ENCODE measurements at regions not wholly inside any gene's neighbourhood (a gene's known extent, or its start where the extent isn't known, plus 50 kb on each side); places are given as distances from the start of the nearest gene placed in this dataset.

DNA sequence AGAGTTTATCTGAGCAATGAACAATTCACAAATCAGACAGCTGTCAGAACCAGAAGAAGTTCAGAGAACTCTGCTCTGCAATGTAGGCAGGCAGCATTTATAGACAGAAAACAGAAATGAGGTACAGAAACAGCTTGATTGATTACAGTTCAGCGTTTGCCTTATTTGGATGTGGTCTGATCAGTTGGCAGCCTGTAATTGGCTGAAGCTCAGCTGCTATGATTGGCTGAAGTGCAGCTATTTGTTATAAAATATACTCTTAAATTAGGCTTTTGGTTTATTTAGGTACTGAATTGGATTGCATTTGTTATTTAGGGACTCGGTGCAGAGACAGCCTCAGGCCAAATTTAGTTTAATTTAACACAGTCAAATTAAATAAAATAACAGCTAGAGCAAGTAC is 85.8 kb upstream of the JAZF1 start:
- CTCF ChIA-PET = interaction anchor here (1.1 kb wide), 1 partner anchor 9 kb away, joined by 3 read pairs; no protein-coding TSS in a partner anchor
- Histone ChIP-seq H3K4me1 (ENCODE audit: control insufficient read depth, insufficient read depth, low read length) (no peaks in the 10 kb centered on the region), H3K27ac (ENCODE audit: extremely low read depth, low read depth, low read length) (no peak overlapping the region), H3K4me3 (ENCODE audit: low read depth, low read length) (no peak overlapping the region), H3K9me3 (ENCODE audit: control insufficient read depth, insufficient read depth, low read depth, low read length) (no peaks in the 10 kb centered on the region), H3K36me3 (ENCODE audit: control insufficient read depth in 2 of 2, insufficient read depth in 1 of 2, low read length in 2 of 2) (no peaks in the 10 kb centered on the region)
- no peak for TF ChIP-seq ZNF121 (tag by site-specific recombination; IDR thresholded peaks at IDR 0.05)
- POLR2A ChIA-PET = no interaction called here

DNA sequence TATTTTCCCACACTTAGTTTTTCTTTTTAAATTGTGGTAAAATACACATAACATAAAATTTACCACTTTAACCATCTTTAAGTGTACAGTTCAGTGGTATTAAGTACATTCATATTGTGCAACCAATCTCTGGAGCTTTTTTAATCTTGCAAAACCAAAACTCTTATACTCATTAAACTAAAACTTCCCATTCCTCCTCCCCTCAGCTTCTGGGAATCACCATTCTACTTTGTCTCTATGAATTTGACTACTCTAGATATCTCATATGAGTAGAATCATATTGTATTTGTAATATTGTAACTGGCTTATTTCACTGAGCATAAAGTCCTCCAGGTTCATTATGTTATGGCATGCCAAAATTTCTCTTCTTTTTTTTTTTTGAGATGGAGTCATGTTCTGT is 86.4 kb upstream of the JAZF1 start:
- POLR2A ChIA-PET = no interaction called here
- CTCF ChIA-PET = interaction anchor here (1.1 kb wide), 1 partner anchor 9 kb away, joined by 3 read pairs; no protein-coding TSS in a partner anchor
- Histone ChIP-seq H3K4me1 (ENCODE audit: control insufficient read depth, insufficient read depth, low read length) (no peaks in the 10 kb centered on the region), H3K9me3 (ENCODE audit: control insufficient read depth, insufficient read depth, low read depth, low read length) (no peaks in the 10 kb centered on the region), H3K4me3 (ENCODE audit: low read depth, low read length) (no peak overlapping the region), H3K27ac (ENCODE audit: extremely low read depth, low read depth, low read length) (no peak overlapping the region), H3K36me3 (ENCODE audit: control insufficient read depth in 2 of 2, insufficient read depth in 1 of 2, low read length in 2 of 2) (no peaks in the 10 kb centered on the region)
- TF ChIP-seq ZNF112 (tag by site-specific recombination; IDR thresholded peaks at IDR 0.05) = no peak
- TF ChIP-seq, protein P1, sequence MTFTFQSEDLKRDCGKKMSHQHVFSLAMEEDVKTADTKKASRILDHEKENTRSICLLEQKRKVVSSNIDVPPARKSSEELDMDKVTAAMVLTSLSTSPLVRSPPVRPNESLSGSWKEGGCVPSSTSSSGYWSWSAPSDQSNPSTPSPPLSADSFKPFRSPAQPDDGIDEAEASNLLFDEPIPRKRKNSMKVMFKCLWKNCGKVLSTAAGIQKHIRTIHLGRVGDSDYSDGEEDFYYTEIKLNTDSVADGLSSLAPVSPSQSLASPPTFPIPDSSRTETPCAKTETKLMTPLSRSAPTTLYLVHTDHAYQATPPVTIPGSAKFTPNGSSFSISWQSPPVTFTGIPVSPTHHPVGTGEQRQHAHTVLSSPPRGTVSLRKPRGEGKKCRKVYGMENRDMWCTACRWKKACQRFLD (tag by site-specific recombination; IDR thresholded peaks at IDR 0.05) = no peak
- no peak for TF ChIP-seq YY1 (tag by site-specific recombination; IDR thresholded peaks at IDR 0.05)
- TF ChIP-seq WT1 (tag by site-specific recombination; IDR thresholded peaks at IDR 0.05) = no peak

DNA sequence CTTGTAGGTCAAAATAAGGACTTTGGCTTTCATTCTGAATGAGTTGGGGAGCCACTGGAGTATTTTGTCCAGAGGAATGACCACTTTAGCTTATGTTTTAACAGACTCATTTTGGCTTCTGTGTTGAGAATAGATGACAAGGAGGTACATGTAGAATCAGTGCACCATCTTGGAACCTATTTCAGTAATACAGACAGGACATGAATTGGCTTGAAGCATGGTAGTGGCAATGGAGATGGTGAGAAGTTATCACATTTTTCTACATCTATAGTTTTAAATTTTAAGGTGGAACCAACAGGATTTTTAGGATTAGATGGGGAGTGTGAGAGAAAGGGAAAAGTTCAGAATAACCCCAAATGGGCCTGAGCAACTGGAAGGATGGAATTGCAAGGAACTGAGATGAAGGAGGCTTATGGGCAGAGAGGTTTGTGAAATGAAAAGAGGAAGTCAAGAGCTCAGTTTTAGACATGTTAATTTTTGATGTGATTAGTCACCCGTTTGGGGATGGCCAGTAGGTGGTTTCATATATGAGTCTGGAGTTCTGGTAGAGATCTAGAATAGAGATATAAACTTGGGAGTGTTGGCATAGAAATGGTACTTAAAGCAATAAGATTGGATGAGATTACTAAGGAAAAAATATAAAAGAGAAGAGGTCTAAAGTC is 89.2 kb upstream of the JAZF1 start:
- no peaks in the 10 kb centered on the region for H3K9me3 ChIP-seq (ENCODE audit: control insufficient read depth, insufficient read depth, low read depth, low read length)
- ChIA-PET POLR2A (no interaction called here), CTCF (no interaction called here)
- H3K4me3 ChIP-seq (ENCODE audit: low read depth, low read length) = no peak overlapping the region
- no peak overlapping the region for H3K27ac ChIP-seq (ENCODE audit: extremely low read depth, low read depth, low read length)
- TF ChIP-seq ZBTB21 (tag by site-specific recombination; IDR thresholded peaks at IDR 0.05) (no peak), ZNF112 (tag by site-specific recombination; IDR thresholded peaks at IDR 0.05) (no peak), ZNF624 (tag by site-specific recombination; IDR thresholded peaks at IDR 0.05) (no peak), ZNF629 (tag by site-specific recombination; IDR thresholded peaks at IDR 0.05) (no peak), ZNF658 (tag by site-specific recombination; IDR thresholded peaks at IDR 0.05) (no peak), KLF7 (tag by site-specific recombination; IDR thresholded peaks at IDR 0.05; ENCODE audit: borderline replicate concordance) (no peak), ZFHX2 (tag by site-specific recombination; conservative IDR thresholded peaks at IDR 0.05) (no peak), ZNF19 (tag by site-specific recombination; IDR thresholded peaks at IDR 0.05; ENCODE audit: low read depth) (no peak), ZNF768 (tag by site-specific recombination; IDR thresholded peaks at IDR 0.05) (no peak), ZNF24 (tag by site-specific recombination; IDR thresholded peaks at IDR 0.05) (no peak), ZNF548 (tag by site-specific recombination; IDR thresholded peaks at IDR 0.05) (no peak)
- TF ChIP-seq, protein P2, sequence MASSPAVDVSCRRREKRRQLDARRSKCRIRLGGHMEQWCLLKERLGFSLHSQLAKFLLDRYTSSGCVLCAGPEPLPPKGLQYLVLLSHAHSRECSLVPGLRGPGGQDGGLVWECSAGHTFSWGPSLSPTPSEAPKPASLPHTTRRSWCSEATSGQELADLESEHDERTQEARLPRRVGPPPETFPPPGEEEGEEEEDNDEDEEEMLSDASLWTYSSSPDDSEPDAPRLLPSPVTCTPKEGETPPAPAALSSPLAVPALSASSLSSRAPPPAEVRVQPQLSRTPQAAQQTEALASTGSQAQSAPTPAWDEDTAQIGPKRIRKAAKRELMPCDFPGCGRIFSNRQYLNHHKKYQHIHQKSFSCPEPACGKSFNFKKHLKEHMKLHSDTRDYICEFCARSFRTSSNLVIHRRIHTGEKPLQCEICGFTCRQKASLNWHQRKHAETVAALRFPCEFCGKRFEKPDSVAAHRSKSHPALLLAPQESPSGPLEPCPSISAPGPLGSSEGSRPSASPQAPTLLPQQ (tag by site-specific recombination; IDR thresholded peaks at IDR 0.05) = no peak
- TF ChIP-seq, protein P3, sequence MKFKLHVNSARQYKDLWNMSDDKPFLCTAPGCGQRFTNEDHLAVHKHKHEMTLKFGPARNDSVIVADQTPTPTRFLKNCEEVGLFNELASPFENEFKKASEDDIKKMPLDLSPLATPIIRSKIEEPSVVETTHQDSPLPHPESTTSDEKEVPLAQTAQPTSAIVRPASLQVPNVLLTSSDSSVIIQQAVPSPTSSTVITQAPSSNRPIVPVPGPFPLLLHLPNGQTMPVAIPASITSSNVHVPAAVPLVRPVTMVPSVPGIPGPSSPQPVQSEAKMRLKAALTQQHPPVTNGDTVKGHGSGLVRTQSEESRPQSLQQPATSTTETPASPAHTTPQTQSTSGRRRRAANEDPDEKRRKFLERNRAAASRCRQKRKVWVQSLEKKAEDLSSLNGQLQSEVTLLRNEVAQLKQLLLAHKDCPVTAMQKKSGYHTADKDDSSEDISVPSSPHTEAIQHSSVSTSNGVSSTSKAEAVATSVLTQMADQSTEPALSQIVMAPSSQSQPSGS (tag by site-specific recombination; IDR thresholded peaks at IDR 0.05; ENCODE audit: low read depth) = no peak
- H3K4me1 ChIP-seq (ENCODE audit: control insufficient read depth, insufficient read depth, low read length) = no peaks in the 10 kb centered on the region
- no peaks in the 10 kb centered on the region for H3K36me3 ChIP-seq (ENCODE audit: control insufficient read depth in 2 of 2, insufficient read depth in 1 of 2, low read length in 2 of 2)
